ENCODE measurements at regions not wholly inside any gene's neighbourhood (a gene's known extent, or its start where the extent isn't known, plus 50 kb on each side); places are given as distances from the start of the nearest gene placed in this dataset.

GRCh38 chr3:166190360-166190759 is 353.1 kb upstream of the BCHE start:
- H3K4me2 ChIP-seq (ENCODE audit: low read length), result no peak overlapping the region
- H3F3A ChIP-seq (ENCODE audit: insufficient read depth, low read length, poor library complexity, severe bottlenecking), result no peaks in the 10 kb centered on the region
- H3K9me3 ChIP-seq (ENCODE audit: low read length), result no peaks in the 10 kb centered on the region
- H3K27me3 ChIP-seq (ENCODE audit: insufficient read depth, low read depth, low read length), result no peaks in the 10 kb centered on the region
- no peak overlapping the region for H3K27ac ChIP-seq (ENCODE audit: low read length)
- H3K9me2 ChIP-seq (ENCODE audit: insufficient read depth, low read length), result no peaks in the 10 kb centered on the region
- H2AFZ ChIP-seq (ENCODE audit: low read depth, low read length), result no peak overlapping the region
- no peaks in the 10 kb centered on the region for H4K20me1 ChIP-seq (ENCODE audit: insufficient read depth)
- TF ChIP-seq MXI1 (conservative IDR thresholded peaks at IDR 0.05; ENCODE audit: poor library complexity, severe bottlenecking), result no peak
- no peak for TF ChIP-seq CTCF (IDR thresholded peaks at IDR 0.05; ENCODE audit: poor library complexity, severe bottlenecking)
- no peak for TF ChIP-seq RAD21 (conservative IDR thresholded peaks at IDR 0.05)
- no peak for TF ChIP-seq REST (IDR thresholded peaks at IDR 0.05; ENCODE audit: borderline replicate concordance)
- no peak for TF ChIP-seq SMC3 (conservative IDR thresholded peaks at IDR 0.05; ENCODE audit: poor library complexity)
- no peak for TF ChIP-seq POLR2AphosphoS5 (IDR thresholded peaks at IDR 0.05)
- TF ChIP-seq EZH2 (IDR thresholded peaks at IDR 0.05; ENCODE audit: borderline replicate concordance, insufficient read depth, low read length, poor library complexity, severe bottlenecking), result no peak
- TF ChIP-seq EP300 (conservative IDR thresholded peaks at IDR 0.05; ENCODE audit: poor library complexity, severe bottlenecking), result no peak
- no peak for TF ChIP-seq TAF1 (IDR thresholded peaks at IDR 0.05; ENCODE audit: low read depth)
- H3K9ac ChIP-seq (ENCODE audit: low read length), result no peak overlapping the region
- no peaks in the 10 kb centered on the region for H3K36me3 ChIP-seq (ENCODE audit: insufficient read depth, low read length)
- no peak overlapping the region for H3K4me3 ChIP-seq (ENCODE audit: low read length)
- H3K79me2 ChIP-seq (replicated peaks; ENCODE audit: insufficient read depth, low read length), result no peaks in the 10 kb centered on the region

GRCh38 chr3:166187237-166187636 is 350.0 kb upstream of the BCHE start:
- no peaks in the 10 kb centered on the region for H4K20me1 ChIP-seq (ENCODE audit: insufficient read depth)
- no peak for TF ChIP-seq CTCF (IDR thresholded peaks at IDR 0.05; ENCODE audit: poor library complexity, severe bottlenecking)
- no peaks in the 10 kb centered on the region for H3K9me3 ChIP-seq (ENCODE audit: low read length)

More at GRCh38 chr3:166187237-166187636, 350.0 kb upstream of the BCHE start:
- Histone ChIP-seq H2AFZ (ENCODE audit: low read depth, low read length) (no peak overlapping the region), H3F3A (ENCODE audit: insufficient read depth, low read length, poor library complexity, severe bottlenecking) (no peaks in the 10 kb centered on the region), H3K36me3 (ENCODE audit: insufficient read depth, low read length) (no peaks in the 10 kb centered on the region), H3K4me2 (ENCODE audit: low read length) (no peak overlapping the region), H3K79me2 (replicated peaks; ENCODE audit: insufficient read depth, low read length) (no peaks in the 10 kb centered on the region), H3K9me2 (ENCODE audit: insufficient read depth, low read length) (no peaks in the 10 kb centered on the region), H3K27ac (ENCODE audit: low read length) (no peak overlapping the region), H3K9ac (ENCODE audit: low read length) (no peak overlapping the region), H3K4me3 (ENCODE audit: low read length) (no peak overlapping the region), H3K27me3 (ENCODE audit: insufficient read depth, low read depth, low read length) (no peaks in the 10 kb centered on the region)

All from neural cell (in vitro differentiated cells).